ENCODE measurements at regions not wholly inside any gene's neighbourhood (a gene's known extent, or its start where the extent isn't known, plus 50 kb on each side); places are given as distances from the start of the nearest gene placed in this dataset.
"Not testable (repeated sequence)": the region's sequence is repeated elsewhere in the genome, so short reads cannot be mapped to it uniquely, and the experiment has no call there.

GRCh38 chr16:29269192-29269811, 137.2 kb downstream of the NPIPB11 start:
- intact Hi-C loops (cut with DNase I); DNase-seq (ENCODE audit: low spot score); ATAC-seq: not testable (repeated sequence)

DNA sequence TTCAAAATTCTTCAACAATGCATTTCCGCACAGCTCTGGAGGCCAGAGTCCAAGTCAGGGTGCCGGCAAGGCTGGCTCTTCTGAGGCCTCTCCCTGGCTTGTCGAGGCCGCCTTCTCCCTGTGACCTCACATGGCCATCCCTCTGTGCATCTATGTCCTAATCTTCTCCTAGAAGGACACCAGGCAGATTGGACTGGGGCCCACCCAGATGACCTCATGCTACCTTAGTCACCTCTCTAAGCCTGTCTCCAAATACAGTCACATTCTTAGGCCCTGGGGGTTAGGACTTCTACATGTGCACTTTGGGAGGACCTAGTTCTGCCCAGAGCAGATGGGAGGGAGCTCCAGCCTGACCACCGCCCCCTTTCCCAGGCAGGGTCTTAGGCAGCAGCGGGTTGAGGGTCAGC, 137.7 kb downstream of the NPIPB11 start:
- intact Hi-C loops (cut with DNase I); ATAC-seq; DNase-seq (ENCODE audit: low spot score): not testable (repeated sequence)

- intact Hi-C loops (cut with DNase I); DNase-seq (ENCODE audit: low spot score); ATAC-seq: not testable (repeated sequence)
These were observed 138.2 kb downstream of the NPIPB11 start for GRCh38 chr16:29268348-29268747.

- DNase-seq (ENCODE audit: low spot score); ATAC-seq; intact Hi-C loops (cut with DNase I): not testable (repeated sequence)
These were observed 138.6 kb downstream of the NPIPB11 start for GRCh38 chr16:29267891-29268290.

DNA sequence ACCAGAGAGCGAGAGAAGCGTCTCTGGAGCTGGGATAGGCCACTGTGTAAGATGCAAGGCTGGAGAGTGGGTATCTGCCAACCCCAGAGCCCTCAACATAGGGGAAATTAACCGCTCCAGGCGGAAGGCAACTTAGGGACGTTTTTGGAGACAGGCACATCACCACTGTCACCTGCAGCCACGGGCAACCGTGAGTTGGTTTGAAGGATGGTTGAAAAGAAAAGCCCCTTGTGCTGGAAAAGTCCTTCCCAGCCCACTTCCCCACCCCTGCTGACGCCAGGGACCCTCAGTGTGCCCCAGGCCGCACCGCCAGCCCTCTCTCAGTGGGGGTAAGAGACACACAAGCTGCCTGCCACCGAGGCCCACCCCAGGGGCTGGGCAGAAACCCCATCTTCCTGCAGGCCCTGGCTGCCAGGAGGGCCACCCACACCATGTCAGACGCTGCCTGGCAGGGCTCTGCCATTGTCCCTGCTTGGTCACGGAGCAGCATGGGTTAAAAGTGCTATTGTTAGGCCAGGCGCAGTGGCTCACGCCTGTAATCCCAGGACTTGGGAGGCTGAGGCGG, 139.4 kb downstream of the NPIPB11 start:
- DNase-seq (ENCODE audit: low spot score); intact Hi-C loops (cut with DNase I); ATAC-seq: not testable (repeated sequence)

DNA sequence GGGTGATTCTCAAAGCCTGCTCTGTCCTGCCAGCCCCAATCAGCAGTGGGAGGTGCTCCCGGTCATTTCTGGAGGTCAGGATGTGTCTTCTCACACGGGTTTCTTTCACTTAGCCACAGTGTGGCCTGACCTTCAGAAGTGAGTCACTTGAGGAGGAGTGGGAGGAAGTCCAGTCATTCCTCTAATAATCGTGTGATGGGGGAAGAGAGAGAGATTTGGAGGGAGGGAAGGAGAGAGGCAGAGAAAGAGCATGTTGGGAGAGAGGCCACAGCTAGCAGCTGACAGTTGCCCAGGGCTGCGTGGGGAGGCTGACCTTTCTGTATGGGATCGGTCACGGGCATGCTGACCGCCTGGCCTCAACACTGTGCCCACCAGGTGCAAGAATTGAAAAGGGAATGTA, 139.9 kb downstream of the NPIPB11 start:
- DNase-seq (ENCODE audit: low spot score); intact Hi-C loops (cut with DNase I): not testable (repeated sequence)
- ATAC-seq: peak; percentile 58

GRCh38 chr16:29265255-29265853, 141.2 kb downstream of the NPIPB11 start:
- peak; percentile 93 for DNase-seq (ENCODE audit: low spot score)
- ATAC-seq: peak; percentile 87
- intact Hi-C loops (cut with DNase I): not testable (repeated sequence)

DNA sequence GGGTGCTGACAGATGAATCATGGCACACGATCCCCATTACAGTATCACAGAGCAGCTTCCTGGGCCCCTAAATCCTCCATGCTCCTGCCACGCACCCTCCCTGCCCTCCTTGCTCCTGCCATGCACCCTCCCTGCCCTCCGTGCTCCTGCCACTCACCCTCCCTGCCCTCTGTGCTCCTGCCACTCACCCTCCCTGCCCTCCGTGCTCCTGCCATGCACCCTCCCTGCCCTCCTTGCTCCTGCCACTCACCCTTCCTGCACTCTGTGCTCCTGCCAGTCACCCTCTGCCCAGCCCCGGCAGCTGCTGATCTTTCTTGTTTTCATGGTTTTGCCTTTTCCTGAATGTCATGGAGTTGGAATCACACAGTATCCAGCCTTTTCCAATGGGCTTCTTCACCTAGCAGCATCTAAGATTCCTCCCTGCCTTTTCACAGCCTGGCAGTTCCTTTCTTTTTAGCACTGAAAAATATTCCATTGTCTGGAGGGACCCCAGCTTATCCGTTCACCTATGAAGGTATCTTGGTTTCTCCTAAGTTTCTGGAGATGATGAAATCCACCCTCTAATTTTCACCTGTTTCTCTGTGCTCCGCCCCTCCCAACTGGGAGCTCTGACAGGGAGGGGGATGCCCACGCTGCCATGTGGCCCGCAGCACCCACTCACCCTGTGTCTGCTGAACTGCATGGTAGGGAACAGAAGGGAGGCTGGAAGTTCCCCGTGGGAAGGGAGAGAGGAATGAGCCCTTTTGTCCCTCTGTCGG, 142.3 kb downstream of the NPIPB11 start:
- ATAC-seq; DNase-seq (ENCODE audit: low spot score); intact Hi-C loops (cut with DNase I): not testable (repeated sequence)

DNA sequence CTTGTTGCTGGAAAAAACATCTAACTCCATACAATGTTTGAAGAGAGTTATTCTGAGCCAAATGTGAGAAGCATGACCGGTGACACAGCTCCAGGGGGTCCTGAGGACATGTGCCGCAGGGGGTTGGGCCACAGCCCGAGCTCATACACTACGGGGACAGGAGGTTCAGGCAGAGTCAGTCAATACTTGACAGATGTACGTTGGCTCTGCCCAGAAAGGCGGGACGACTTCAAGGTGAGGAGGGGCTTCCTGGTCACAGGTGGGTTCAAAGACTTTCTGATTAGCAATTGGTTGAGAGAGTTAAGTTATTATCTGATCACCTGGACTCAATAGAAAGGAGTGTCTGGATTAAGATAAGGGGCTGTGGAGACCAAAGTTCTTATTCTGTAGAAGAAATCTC, 143.8 kb downstream of the NPIPB11 start:
- ATAC-seq; DNase-seq (ENCODE audit: low spot score); intact Hi-C loops (cut with DNase I): not testable (repeated sequence)

GRCh38 chr16:29261427-29262248, 144.9 kb downstream of the NPIPB11 start:
- intact Hi-C loops (cut with DNase I); DNase-seq (ENCODE audit: low spot score): not testable (repeated sequence)
- ATAC-seq: peak; percentile 44

GRCh38 chr16:29260683-29261426, 145.7 kb downstream of the NPIPB11 start:
- ATAC-seq; intact Hi-C loops (cut with DNase I); DNase-seq (ENCODE audit: low spot score): not testable (repeated sequence)

- ATAC-seq: peak; percentile 30
- intact Hi-C loops (cut with DNase I); DNase-seq (ENCODE audit: low spot score): not testable (repeated sequence)
These were observed 146.7 kb downstream of the NPIPB11 start for GRCh38 chr16:29259635-29260457.

DNA sequence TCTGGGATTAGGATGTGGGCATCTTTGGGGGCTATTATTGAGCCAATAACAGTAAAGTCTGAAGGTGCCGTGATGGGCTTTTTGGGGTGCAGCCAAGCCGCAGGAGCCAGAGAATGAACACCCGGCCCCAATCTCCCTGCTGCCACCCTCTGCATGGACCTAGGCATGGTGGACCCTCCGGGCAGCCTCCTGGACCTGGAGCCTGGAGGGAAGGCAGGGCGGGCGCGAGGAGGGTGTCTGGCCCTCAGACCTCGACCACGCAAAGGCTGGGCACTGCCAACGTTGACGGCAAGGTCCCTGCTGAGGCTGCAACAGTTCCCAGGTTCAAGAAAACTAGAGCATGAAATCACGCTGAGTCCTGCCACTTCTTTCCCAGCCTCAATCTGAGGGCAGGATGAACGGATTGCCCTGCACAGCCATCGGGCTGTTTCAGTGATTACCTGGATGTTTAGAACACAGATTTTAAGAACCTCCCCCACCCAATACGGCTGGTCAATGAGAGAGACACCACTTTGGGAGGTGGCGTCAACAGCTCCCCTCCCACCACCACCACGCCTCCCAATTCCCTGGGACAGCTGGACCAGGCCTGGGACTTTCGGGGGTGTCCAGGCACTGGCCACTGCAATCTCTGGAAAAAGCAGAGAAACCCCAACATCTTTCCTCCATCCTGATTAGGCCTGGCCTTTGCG, 147.4 kb downstream of the NPIPB11 start:
- DNase-seq (ENCODE audit: low spot score); ATAC-seq; intact Hi-C loops (cut with DNase I): not testable (repeated sequence)

DNA sequence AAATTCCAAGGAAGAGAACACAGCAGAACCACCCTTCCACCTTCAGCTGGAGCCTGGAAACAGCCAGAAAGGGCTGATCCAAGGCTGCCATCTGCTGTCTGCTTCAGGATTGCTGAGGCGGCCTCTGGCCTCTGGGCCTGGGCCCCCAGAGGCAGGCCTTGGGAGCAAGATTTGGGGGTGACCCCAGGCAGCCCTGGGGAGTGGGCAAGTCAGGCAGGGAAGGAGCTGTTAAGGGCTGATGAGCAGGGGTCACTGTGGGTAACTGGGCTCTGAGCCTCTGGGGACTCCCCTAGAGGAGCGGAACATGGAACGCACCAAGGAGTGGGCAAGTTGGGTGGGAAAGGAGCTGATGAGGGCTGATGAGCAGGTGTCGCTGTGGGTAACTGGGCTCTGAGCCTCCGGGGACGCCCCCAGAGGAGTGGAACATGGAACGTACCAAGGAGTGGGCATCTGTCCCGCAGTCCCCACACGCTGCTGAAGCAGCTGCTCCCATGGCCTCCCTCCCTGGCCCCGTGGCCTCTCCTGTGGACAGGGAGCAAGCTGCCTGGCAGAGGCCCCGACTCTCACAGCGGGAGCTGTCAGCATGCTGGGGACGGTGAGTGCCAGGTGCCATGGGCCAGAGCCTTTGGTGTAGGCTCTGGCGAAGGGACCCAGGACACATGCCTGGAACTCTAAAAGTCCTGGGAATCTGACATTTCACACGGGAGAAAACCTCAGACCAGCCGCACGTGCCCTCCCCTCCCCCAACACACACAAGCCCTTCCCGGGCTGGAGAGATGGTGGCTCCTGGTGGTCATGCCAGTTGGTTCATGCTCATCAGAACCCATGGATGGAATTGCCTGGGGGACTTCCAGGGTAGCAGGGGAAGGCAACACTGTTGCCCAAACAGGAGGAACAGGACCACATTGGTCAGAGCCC, 148.8 kb downstream of the NPIPB11 start:
- DNase-seq (ENCODE audit: low spot score); intact Hi-C loops (cut with DNase I): not testable (repeated sequence)
- ATAC-seq: peak; percentile 56

GRCh38 chr16:29256501-29256981, 150.0 kb downstream of the NPIPB11 start:
- DNase-seq (ENCODE audit: low spot score): no peak
- no peak for ATAC-seq
- intact Hi-C loops (cut with DNase I): no loop called here

Data from sciatic nerve (tissue), 2 donors.